Liver (tissue), 8 donors: ENCODE measurements at regions not wholly inside any gene's neighbourhood (a gene's known extent, or its start where the extent isn't known, plus 50 kb on each side); places are given as distances from the start of the nearest gene placed in this dataset.

Experiments used
- DNase-seq: peaks from one replicate; pipeline ENCODE4 v3.0.0-alpha.2; 2017; ENCODE audit warnings: low spot score
- H3K27ac ChIP-seq, 2 donors: one replicate each; pipeline ENCODE4 v1.7.0; 2013; ENCODE audit warnings: inconsistent platforms in 2 of 2, low read length in 2 of 2, control low read depth in 1 of 2, low read depth in 1 of 2, mild to moderate bottlenecking in 1 of 2
- H3K27me3 ChIP-seq, 4 donors: one replicate each; pipeline versions ENCODE4 v1.6.1 to v1.7.0; 2013; ENCODE audit warnings: low read length in 3 of 4, inconsistent platforms in 1 of 4, mild to moderate bottlenecking in 1 of 4, moderate library complexity in 1 of 4; ENCODE audit not compliant: control insufficient read depth in 4 of 4, insufficient read depth in 4 of 4
- H3K36me3 ChIP-seq, 4 donors: one replicate each; pipeline versions ENCODE4 v1.6.1 to v1.7.0; 2013; ENCODE audit warnings: low read length in 3 of 4, mild to moderate bottlenecking in 3 of 4, low read depth in 1 of 4, moderate library complexity in 1 of 4; ENCODE audit not compliant: control insufficient read depth in 4 of 4, insufficient read depth in 3 of 4
- H3K4me1 ChIP-seq, 4 donors: one replicate each; pipeline versions ENCODE4 v1.6.1 to v1.7.0; 2013; ENCODE audit warnings: low read length in 3 of 4, mild to moderate bottlenecking in 3 of 4, moderate library complexity in 1 of 4; ENCODE audit not compliant: control insufficient read depth in 4 of 4, insufficient read depth in 4 of 4
- H3K4me3 ChIP-seq, 3 donors: one replicate each; pipeline versions ENCODE4 v1.6.1 to v1.7.0; 2013; ENCODE audit warnings: low read length in 3 of 3, control low read depth in 1 of 3, low read depth in 1 of 3, mild to moderate bottlenecking in 1 of 3
- H3K9ac ChIP-seq, 2 donors: one replicate each; pipeline ENCODE4 v1.7.0; 2013; ENCODE audit warnings: low read length in 2 of 2, mild to moderate bottlenecking in 2 of 2, moderate library complexity in 2 of 2, control low read depth in 1 of 2, low read depth in 1 of 2
- H3K9me3 ChIP-seq, 4 donors: one replicate each; pipeline versions ENCODE4 v1.6.1 to v1.7.0; 2013; ENCODE audit warnings: low read length in 3 of 4; ENCODE audit not compliant: control insufficient read depth in 4 of 4
- EGR1 ChIP-seq, 2 donors: IDR thresholded peaks; 2 replicates each; pipeline ENCODE4 v1.6.1; 2016 to 2018; ENCODE audit warnings: antibody characterized with exemption in 2 of 2, low read depth in 2 of 2
- FOXA1 ChIP-seq: IDR thresholded peaks from 2 replicates; pipeline ENCODE4 v1.6.1; 2016; ENCODE audit warnings: antibody characterized with exemption
- FOXA2 ChIP-seq: IDR thresholded peaks from 2 replicates; pipeline ENCODE4 v1.6.1; 2016; ENCODE audit warnings: antibody characterized with exemption
- GABPA ChIP-seq, 2 donors: IDR thresholded peaks in 1 of 2; conservative IDR thresholded peaks in 1 of 2; 2 replicates each; pipeline ENCODE4 v1.6.1; 2016; ENCODE audit warnings: antibody characterized with exemption in 2 of 2, mild to moderate bottlenecking in 1 of 2, moderate library complexity in 1 of 2
- HNF4A ChIP-seq, 2 donors: conservative IDR thresholded peaks; 2 replicates each; pipeline ENCODE4 v1.6.1; 2016; ENCODE audit warnings: antibody characterized with exemption in 2 of 2, mild to moderate bottlenecking in 2 of 2
- HNF4G ChIP-seq: IDR thresholded peaks from 2 replicates; pipeline ENCODE4 v1.6.1; 2016; ENCODE audit warnings: antibody characterized with exemption
- JUND ChIP-seq, 2 donors: IDR thresholded peaks; 2 replicates each; pipeline ENCODE4 v1.6.1; 2016; ENCODE audit warnings: antibody characterized with exemption in 2 of 2
- RAD21 ChIP-seq, 2 donors: IDR thresholded peaks; 2 replicates each; pipeline ENCODE4 v1.6.1; 2016; ENCODE audit warnings: antibody characterized with exemption in 2 of 2, mild to moderate bottlenecking in 2 of 2
- RXRA ChIP-seq, 2 donors: IDR thresholded peaks; 2 replicates each; pipeline ENCODE4 v1.6.1; 2017 to 2018; ENCODE audit warnings: antibody characterized with exemption in 2 of 2, mild to moderate bottlenecking in 1 of 2
- TAF1 ChIP-seq: conservative IDR thresholded peaks from 2 replicates; pipeline ENCODE4 v1.6.1; 2016; ENCODE audit warnings: antibody characterized with exemption, mild to moderate bottlenecking
- WGBS: extraction: QIAGEN DNeasy Blood & Tissue Kit; methylation state at CpG from one replicate; pipeline ENCODE4 v1.1.7; 2013; 5-methylcytosine and 5-hydroxymethylcytosine counted together
- TF ChIP-seq, protein P1 (sequence below): IDR thresholded peaks from 2 replicates; pipeline ENCODE4 v1.6.1; 2016; ENCODE audit warnings: antibody characterized with exemption, mild to moderate bottlenecking
- TF ChIP-seq, protein P2 (sequence below): IDR thresholded peaks from 2 replicates; pipeline ENCODE4 v1.6.1; 2016; ENCODE audit warnings: antibody characterized with exemption
- TF ChIP-seq, protein P3 (sequence below): IDR thresholded peaks from 2 replicates; pipeline ENCODE4 v1.6.1; 2016; ENCODE audit warnings: antibody characterized with exemption
- TF ChIP-seq, protein P4 (sequence below): fragments of 150-350 bp; IDR thresholded peaks from 2 replicates; pipeline ENCODE4 v1.5.1; 2017; ENCODE audit warnings: improper control_type of control experiment, low read depth, low read length; ENCODE audit not compliant: missing input control
- TF ChIP-seq, protein P5 (sequence below): IDR thresholded peaks from 2 replicates; pipeline ENCODE4 v1.6.1; 2016; ENCODE audit warnings: antibody characterized with exemption
- donor health status: healthy.
- donor health status: healthy.
- donor health status: healthy.
- donor health status: healthy.
- donor health status: healthy.

DNA sequence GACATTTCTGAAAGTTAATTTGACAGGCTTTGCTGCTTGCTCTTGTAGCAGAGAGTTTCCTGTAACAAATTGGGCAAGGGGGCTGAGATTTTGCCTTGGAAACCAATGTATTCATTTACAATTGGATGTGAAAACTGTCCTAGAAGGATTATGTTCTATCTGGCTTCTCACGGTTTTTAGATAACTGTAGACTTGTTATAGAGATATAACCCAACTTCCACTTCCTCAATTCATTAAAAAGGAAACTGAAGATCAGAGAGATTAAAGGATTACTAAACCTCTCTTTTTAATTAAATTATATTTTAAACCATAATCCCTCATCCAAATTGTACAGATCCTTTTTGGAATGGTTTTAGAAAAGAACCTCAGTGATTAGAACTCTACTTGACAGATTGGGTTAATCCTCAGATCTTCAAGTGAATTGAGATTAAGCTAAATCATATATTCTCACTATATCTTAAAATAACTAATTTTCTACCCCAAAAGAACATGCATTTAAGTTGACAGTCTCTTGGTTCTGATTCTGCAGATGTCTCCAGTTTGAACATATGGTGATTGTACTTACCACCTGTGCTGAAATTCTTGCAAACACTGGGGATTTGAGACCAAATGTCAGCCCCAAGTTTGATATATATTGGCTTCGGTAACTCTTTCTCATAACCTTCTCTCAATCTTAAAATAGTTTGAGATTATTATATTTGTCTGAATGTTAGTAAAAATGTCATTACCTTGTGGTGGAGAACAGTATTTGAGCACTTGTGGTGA is 130.1 kb upstream of the C9orf72 start (continued):
- TF ChIP-seq, protein P1, sequence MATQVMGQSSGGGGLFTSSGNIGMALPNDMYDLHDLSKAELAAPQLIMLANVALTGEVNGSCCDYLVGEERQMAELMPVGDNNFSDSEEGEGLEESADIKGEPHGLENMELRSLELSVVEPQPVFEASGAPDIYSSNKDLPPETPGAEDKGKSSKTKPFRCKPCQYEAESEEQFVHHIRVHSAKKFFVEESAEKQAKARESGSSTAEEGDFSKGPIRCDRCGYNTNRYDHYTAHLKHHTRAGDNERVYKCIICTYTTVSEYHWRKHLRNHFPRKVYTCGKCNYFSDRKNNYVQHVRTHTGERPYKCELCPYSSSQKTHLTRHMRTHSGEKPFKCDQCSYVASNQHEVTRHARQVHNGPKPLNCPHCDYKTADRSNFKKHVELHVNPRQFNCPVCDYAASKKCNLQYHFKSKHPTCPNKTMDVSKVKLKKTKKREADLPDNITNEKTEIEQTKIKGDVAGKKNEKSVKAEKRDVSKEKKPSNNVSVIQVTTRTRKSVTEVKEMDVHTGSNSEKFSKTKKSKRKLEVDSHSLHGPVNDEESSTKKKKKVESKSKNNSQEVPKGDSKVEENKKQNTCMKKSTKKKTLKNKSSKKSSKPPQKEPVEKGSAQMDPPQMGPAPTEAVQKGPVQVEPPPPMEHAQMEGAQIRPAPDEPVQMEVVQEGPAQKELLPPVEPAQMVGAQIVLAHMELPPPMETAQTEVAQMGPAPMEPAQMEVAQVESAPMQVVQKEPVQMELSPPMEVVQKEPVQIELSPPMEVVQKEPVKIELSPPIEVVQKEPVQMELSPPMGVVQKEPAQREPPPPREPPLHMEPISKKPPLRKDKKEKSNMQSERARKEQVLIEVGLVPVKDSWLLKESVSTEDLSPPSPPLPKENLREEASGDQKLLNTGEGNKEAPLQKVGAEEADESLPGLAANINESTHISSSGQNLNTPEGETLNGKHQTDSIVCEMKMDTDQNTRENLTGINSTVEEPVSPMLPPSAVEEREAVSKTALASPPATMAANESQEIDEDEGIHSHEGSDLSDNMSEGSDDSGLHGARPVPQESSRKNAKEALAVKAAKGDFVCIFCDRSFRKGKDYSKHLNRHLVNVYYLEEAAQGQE, result no peak
- TF ChIP-seq JUND (IDR thresholded peaks at IDR 0.05), result no peak

DNA sequence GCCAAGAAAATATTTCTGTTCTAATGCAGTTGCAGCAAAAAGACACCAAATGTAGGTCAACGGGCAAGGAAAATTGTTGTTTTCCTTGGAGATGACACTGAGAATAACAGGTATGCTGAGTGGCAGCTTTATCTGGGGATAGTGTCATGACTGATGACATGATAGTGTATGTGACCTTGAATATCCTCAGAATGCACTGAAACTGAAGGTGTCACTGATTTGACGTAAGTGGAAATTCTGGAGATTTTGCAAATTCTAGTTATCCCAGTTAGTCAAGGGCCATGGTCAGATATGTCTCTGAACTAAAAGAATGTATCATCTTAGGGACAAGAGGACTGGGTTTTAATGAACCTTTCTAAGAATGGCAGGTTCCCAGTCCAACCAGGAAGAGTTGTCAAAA is 138.0 kb upstream of the C9orf72 start:
- TF ChIP-seq TAF1, result no peak
- no peak for TF ChIP-seq RAD21 (IDR thresholded peaks at IDR 0.05)
- TF ChIP-seq GABPA (IDR thresholded peaks at IDR 0.05 in 1 of 2, conservative IDR thresholded peaks at IDR 0.05 in 1 of 2), result no peak
- no peak for TF ChIP-seq HNF4A (conservative IDR thresholded peaks at IDR 0.05)
- TF ChIP-seq FOXA1, result no peak
- TF ChIP-seq EGR1 (IDR thresholded peaks at IDR 0.05; ENCODE audit: low read depth in 2 of 2), result no peak
- TF ChIP-seq, protein P2, sequence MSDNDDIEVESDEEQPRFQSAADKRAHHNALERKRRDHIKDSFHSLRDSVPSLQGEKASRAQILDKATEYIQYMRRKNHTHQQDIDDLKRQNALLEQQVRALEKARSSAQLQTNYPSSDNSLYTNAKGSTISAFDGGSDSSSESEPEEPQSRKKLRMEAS, result no peak
- TF ChIP-seq, protein P3, sequence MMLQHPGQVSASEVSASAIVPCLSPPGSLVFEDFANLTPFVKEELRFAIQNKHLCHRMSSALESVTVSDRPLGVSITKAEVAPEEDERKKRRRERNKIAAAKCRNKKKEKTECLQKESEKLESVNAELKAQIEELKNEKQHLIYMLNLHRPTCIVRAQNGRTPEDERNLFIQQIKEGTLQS, result no peak
- no peak for TF ChIP-seq JUND (IDR thresholded peaks at IDR 0.05)
- TF ChIP-seq FOXA2, result no peak
- TF ChIP-seq, protein P4, sequence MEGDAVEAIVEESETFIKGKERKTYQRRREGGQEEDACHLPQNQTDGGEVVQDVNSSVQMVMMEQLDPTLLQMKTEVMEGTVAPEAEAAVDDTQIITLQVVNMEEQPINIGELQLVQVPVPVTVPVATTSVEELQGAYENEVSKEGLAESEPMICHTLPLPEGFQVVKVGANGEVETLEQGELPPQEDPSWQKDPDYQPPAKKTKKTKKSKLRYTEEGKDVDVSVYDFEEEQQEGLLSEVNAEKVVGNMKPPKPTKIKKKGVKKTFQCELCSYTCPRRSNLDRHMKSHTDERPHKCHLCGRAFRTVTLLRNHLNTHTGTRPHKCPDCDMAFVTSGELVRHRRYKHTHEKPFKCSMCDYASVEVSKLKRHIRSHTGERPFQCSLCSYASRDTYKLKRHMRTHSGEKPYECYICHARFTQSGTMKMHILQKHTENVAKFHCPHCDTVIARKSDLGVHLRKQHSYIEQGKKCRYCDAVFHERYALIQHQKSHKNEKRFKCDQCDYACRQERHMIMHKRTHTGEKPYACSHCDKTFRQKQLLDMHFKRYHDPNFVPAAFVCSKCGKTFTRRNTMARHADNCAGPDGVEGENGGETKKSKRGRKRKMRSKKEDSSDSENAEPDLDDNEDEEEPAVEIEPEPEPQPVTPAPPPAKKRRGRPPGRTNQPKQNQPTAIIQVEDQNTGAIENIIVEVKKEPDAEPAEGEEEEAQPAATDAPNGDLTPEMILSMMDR, result no peak
- no peak for TF ChIP-seq RXRA (IDR thresholded peaks at IDR 0.05)
- Histone ChIP-seq H3K9ac (no peak overlapping the region), H3K27me3 (no peaks in the 10 kb centered on the region), H3K4me3 (no peak overlapping the region), H3K27ac (no peak overlapping the region), H3K4me1 (no peaks in the 10 kb centered on the region), H3K36me3 (no peaks in the 10 kb centered on the region), H3K9me3 (no peaks in the 10 kb centered on the region)
- WGBS, result 94% methylated on average over 2 of the region's 2 CpGs
- DNase-seq, result no peak

DNA sequence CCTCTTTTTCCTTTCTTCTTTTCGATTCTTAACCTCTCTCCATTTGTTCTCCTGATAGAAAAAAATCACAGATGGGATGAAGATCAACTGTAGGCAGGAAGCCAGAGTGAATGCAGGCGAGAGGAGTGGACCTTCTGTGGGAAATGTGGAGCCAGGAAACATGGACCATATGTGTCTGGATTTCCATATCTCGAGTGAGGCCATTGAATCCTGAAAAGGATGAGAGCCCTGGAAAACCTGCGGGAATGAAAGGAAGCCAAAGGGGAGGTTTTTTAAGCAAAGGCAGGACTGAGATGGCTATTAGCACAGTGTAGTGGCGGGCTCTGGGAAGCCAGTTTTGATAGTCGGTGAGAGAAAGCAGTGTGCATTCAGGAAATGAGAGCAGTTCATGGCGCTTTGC is 139.5 kb upstream of the C9orf72 start:
- no peaks in the 10 kb centered on the region for H3K9me3 ChIP-seq
- no peak overlapping the region for H3K27ac ChIP-seq
- H3K9ac ChIP-seq, result no peak overlapping the region
- H3K36me3 ChIP-seq, result no peaks in the 10 kb centered on the region
- DNase-seq, result no peak
- no peaks in the 10 kb centered on the region for H3K4me1 ChIP-seq
- H3K27me3 ChIP-seq, result no peaks in the 10 kb centered on the region
- TF ChIP-seq RXRA (IDR thresholded peaks at IDR 0.05) (no peak), HNF4G (no peak), GABPA (IDR thresholded peaks at IDR 0.05 in 1 of 2, conservative IDR thresholded peaks at IDR 0.05 in 1 of 2) (no peak)
- TF ChIP-seq, protein P1, result no peak
- TF ChIP-seq, protein P5, sequence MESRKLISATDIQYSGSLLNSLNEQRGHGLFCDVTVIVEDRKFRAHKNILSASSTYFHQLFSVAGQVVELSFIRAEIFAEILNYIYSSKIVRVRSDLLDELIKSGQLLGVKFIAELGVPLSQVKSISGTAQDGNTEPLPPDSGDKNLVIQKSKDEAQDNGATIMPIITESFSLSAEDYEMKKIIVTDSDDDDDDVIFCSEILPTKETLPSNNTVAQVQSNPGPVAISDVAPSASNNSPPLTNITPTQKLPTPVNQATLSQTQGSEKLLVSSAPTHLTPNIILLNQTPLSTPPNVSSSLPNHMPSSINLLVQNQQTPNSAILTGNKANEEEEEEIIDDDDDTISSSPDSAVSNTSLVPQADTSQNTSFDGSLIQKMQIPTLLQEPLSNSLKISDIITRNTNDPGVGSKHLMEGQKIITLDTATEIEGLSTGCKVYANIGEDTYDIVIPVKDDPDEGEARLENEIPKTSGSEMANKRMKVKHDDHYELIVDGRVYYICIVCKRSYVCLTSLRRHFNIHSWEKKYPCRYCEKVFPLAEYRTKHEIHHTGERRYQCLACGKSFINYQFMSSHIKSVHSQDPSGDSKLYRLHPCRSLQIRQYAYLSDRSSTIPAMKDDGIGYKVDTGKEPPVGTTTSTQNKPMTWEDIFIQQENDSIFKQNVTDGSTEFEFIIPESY, result no peak
- H3K4me3 ChIP-seq, result no peak overlapping the region
- 81% methylated on average over 7 of the region's 7 CpGs for WGBS
